ENCODE measurements at regions not wholly inside any gene's neighbourhood (a gene's known extent, or its start where the extent isn't known, plus 50 kb on each side); places are given as distances from the start of the nearest gene placed in this dataset.

GRCh38 chr11:45484326-45484883 lies 181.0 kb downstream of the CHST1 start:
- TF ChIP-seq CTCF (IDR thresholded peaks at IDR 0.05) (no peak), EP300 (IDR thresholded peaks at IDR 0.05) (no peak)
